RWPE2 (cell line): ENCODE measurements at regions not wholly inside any gene's neighbourhood (a gene's known extent, or its start where the extent isn't known, plus 50 kb on each side); places are given as distances from the start of the nearest gene placed in this dataset.

Experiments used
- ATAC-seq: fragments of 200-7000 bp; cut with Tn5 transposase; 3 replicates; pipeline ENCODE4 v1.9.1; 2021; ENCODE audit warnings: low read depth
- DNase-seq: peaks from one replicate; pipeline ENCODE4 v3.0.0-alpha.2; 2020; ENCODE audit warnings: low spot score
- H3K27ac ChIP-seq: fragments of 450-650 bp; 2 replicates; pipeline ENCODE4 v1.5.1; 2017; ENCODE audit warnings: mild to moderate bottlenecking; ENCODE audit not compliant: poor library complexity, severe bottlenecking
- H3K27me3 ChIP-seq: fragments of 250-450 bp; sonication (Bioruptor Pico); 2 replicates; pipeline ENCODE4 v1.5.1; 2021; ENCODE audit warnings: mild to moderate bottlenecking, moderate library complexity; ENCODE audit not compliant: insufficient read depth, poor library complexity, severe bottlenecking
- H3K36me3 ChIP-seq: fragments of 250-450 bp; sonication (Bioruptor Pico); 2 replicates; pipeline ENCODE4 v1.5.1; 2020; ENCODE audit warnings: low read depth, mild to moderate bottlenecking, moderate library complexity
- H3K4me1 ChIP-seq: fragments of 250-450 bp; sonication (Bioruptor Pico); 2 replicates; pipeline ENCODE4 v1.5.1; 2021; ENCODE audit warnings: mild to moderate bottlenecking, moderate library complexity; ENCODE audit not compliant: insufficient read depth, poor library complexity, severe bottlenecking
- H3K4me3 ChIP-seq: fragments of 250-450 bp; sonication (Bioruptor Pico); 2 replicates; pipeline ENCODE4 v1.5.1; 2021; ENCODE audit warnings: mild to moderate bottlenecking, moderate library complexity; ENCODE audit not compliant: severe bottlenecking
- H3K9me3 ChIP-seq: fragments of 250-450 bp; sonication (Bioruptor Pico); 2 replicates; pipeline ENCODE4 v1.5.1; 2021; ENCODE audit warnings: mild to moderate bottlenecking, moderate library complexity; ENCODE audit not compliant: severe bottlenecking
- CTCF ChIP-seq: fragments of 450-650 bp; IDR thresholded peaks from one replicate; pipeline ENCODE4 v1.5.1; 2017; ENCODE audit warnings: mild to moderate bottlenecking, moderate library complexity; ENCODE audit not compliant: poor library complexity, severe bottlenecking

- no peak for ATAC-seq
- TF ChIP-seq CTCF = no peak
- H3K36me3 ChIP-seq = no peaks in the 10 kb centered on the region
- H3K27ac ChIP-seq = no peak overlapping the region
- no peak overlapping the region for H3K4me3 ChIP-seq
- no peak for DNase-seq
- no peaks in the 10 kb centered on the region for H3K4me1 ChIP-seq
- H3K27me3 ChIP-seq = no peaks in the 10 kb centered on the region
- no peaks in the 10 kb centered on the region for H3K9me3 ChIP-seq
These were observed 479.5 kb downstream of the ZNF536 start for GRCh38 chr19:30851646-30852045.

GRCh38 chr19:30848636-30849425, 476.6 kb downstream of the ZNF536 start:
- DNase-seq (no peak), ATAC-seq (no peak)
- Histone ChIP-seq H3K36me3 (no peaks in the 10 kb centered on the region), H3K27ac (no peak overlapping the region), H3K27me3 (no peaks in the 10 kb centered on the region), H3K4me3 (no peak overlapping the region), H3K4me1 (no peaks in the 10 kb centered on the region), H3K9me3 (no peaks in the 10 kb centered on the region)
- no peak for TF ChIP-seq CTCF

GRCh38 chr19:30846102-30846501, 473.9 kb downstream of the ZNF536 start:
- ATAC-seq = no peak
- Histone ChIP-seq H3K4me1 (no peaks in the 10 kb centered on the region), H3K27me3 (no peaks in the 10 kb centered on the region), H3K27ac (no peak overlapping the region), H3K9me3 (no peaks in the 10 kb centered on the region), H3K4me3 (no peak overlapping the region), H3K36me3 (no peaks in the 10 kb centered on the region)
- DNase-seq = no peak
- no peak for TF ChIP-seq CTCF

- no peak for TF ChIP-seq CTCF
- Histone ChIP-seq H3K4me3 (no peak overlapping the region), H3K27me3 (no peaks in the 10 kb centered on the region), H3K27ac (no peak overlapping the region), H3K4me1 (no peaks in the 10 kb centered on the region), H3K36me3 (no peaks in the 10 kb centered on the region), H3K9me3 (no peaks in the 10 kb centered on the region)
- ATAC-seq (no peak), DNase-seq (no peak)
These were observed 470.7 kb downstream of the ZNF536 start for GRCh38 chr19:30842926-30843325.

GRCh38 chr19:30841934-30842333, 469.8 kb downstream of the ZNF536 start:
- H3K27me3 ChIP-seq = no peaks in the 10 kb centered on the region
- H3K4me3 ChIP-seq = no peak overlapping the region
- DNase-seq (no peak), ATAC-seq (no peak)
- no peak for TF ChIP-seq CTCF
- no peaks in the 10 kb centered on the region for H3K36me3 ChIP-seq
- no peaks in the 10 kb centered on the region for H3K9me3 ChIP-seq
- H3K27ac ChIP-seq = no peak overlapping the region
- H3K4me1 ChIP-seq = no peaks in the 10 kb centered on the region
